AG04449 (cell line): ENCODE measurements at regions not wholly inside any gene's neighbourhood (a gene's known extent, or its start where the extent isn't known, plus 50 kb on each side); places are given as distances from the start of the nearest gene placed in this dataset.

Experiments
- CTCF ChIA-PET: fragments of 350-600 bp; formaldehyde crosslinking; extraction: SDS; loops from one replicate; lab custom pipeline; 2021; ENCODE audit warnings: antibody characterized with exemption; lab: Yijun Ruan, JAX
- POLR2A ChIA-PET: fragments of 400-600, 350-600 bp; formaldehyde crosslinking; extraction: SDS; loops from one replicate; lab custom pipeline; 2020; ENCODE audit warnings: antibody characterized with exemption, inconsistent platforms; lab: Yijun Ruan, JAX
- DNase-seq: peaks from one replicate; pipeline ENCODE4 v3.0.0-alpha.2; 2010; ENCODE audit warnings: low read depth, low spot score
- H3K4me3 ChIP-seq: 2 replicates; pipeline ENCODE4 v1.5.1; 2011; ENCODE audit warnings: low read depth, mild to moderate bottlenecking, control low read depth, low read length
- TF ChIP-seq, protein P1 (sequence below): IDR thresholded peaks from one replicate; pipeline ENCODE4 v1.5.1; 2011; ENCODE audit warnings: mild to moderate bottlenecking, moderate library complexity, low read length, control low read depth, inconsistent platforms; ENCODE audit not compliant: insufficient read depth; ENCODE audit errors: missing control alignments

- ChIA-PET POLR2A (interaction anchor here (0.6 to 2.3 kb wide), 2 partner anchors 87 to 368 kb away, joined by 3 to 7 read pairs; partner anchors contain the start of gene STT3B), CTCF (no interaction called here)
- TF ChIP-seq, protein P1, sequence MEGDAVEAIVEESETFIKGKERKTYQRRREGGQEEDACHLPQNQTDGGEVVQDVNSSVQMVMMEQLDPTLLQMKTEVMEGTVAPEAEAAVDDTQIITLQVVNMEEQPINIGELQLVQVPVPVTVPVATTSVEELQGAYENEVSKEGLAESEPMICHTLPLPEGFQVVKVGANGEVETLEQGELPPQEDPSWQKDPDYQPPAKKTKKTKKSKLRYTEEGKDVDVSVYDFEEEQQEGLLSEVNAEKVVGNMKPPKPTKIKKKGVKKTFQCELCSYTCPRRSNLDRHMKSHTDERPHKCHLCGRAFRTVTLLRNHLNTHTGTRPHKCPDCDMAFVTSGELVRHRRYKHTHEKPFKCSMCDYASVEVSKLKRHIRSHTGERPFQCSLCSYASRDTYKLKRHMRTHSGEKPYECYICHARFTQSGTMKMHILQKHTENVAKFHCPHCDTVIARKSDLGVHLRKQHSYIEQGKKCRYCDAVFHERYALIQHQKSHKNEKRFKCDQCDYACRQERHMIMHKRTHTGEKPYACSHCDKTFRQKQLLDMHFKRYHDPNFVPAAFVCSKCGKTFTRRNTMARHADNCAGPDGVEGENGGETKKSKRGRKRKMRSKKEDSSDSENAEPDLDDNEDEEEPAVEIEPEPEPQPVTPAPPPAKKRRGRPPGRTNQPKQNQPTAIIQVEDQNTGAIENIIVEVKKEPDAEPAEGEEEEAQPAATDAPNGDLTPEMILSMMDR = no peak
- H3K4me3 ChIP-seq = no peak overlapping the region
- DNase-seq = no peak
Measured at GRCh38 chr3:31164381-31164780, 269.9 kb upstream of the GADL1 start.

- no peak overlapping the region; the same call in 1 of the 2 replicates for H3K4me3 ChIP-seq
- TF ChIP-seq, protein P1 = no peak
- ChIA-PET POLR2A (interaction anchor here (1.3 to 2.3 kb wide), 2 partner anchors 32 to 367 kb away, joined by 3 to 7 read pairs; partner anchors contain the start of gene STT3B), CTCF (interaction anchor here (0.9 to 1.7 kb wide), 4 partner anchors 10 to 1153 kb away, joined by 3 to 6 read pairs (median 3); no protein-coding TSS in a partner anchor)
- no peak for DNase-seq
Measured at GRCh38 chr3:31165399-31165860, 271.0 kb upstream of the GADL1 start.

- no peak overlapping the region for H3K4me3 ChIP-seq
- peak; percentile 65 for DNase-seq
- CTCF ChIA-PET = interaction anchor here (0.9 to 1.7 kb wide), 4 partner anchors 9 to 1154 kb away, joined by 3 to 6 read pairs (median 3); no protein-coding TSS in a partner anchor
- POLR2A ChIA-PET = interaction anchor here (1.3 to 2.3 kb wide), 2 partner anchors 31 to 366 kb away, joined by 3 to 7 read pairs; partner anchors contain the start of gene STT3B
- TF ChIP-seq, protein P1 = no peak
Measured at GRCh38 chr3:31166249-31166885, 271.9 kb upstream of the GADL1 start.

GRCh38 chr3:31167666-31168065 is 273.2 kb upstream of the GADL1 start:
- ChIA-PET POLR2A (no interaction called here), CTCF (no interaction called here)
- TF ChIP-seq, protein P1 = no peak
- H3K4me3 ChIP-seq = no peak overlapping the region
- no peak for DNase-seq

- CTCF ChIA-PET = no interaction called here
- POLR2A ChIA-PET = interaction anchor here (1.5 kb wide), 1 partner anchor 361 kb away, joined by 3 read pairs; the partner anchor contains the start of gene STT3B
- H3K4me3 ChIP-seq = no peak overlapping the region
- TF ChIP-seq, protein P1 = no peak
- peak; percentile 99 for DNase-seq
Measured at GRCh38 chr3:31170932-31171670, 276.6 kb upstream of the GADL1 start.
